ENCODE measurements at regions not wholly inside any gene's neighbourhood (a gene's known extent, or its start where the extent isn't known, plus 50 kb on each side); places are given as distances from the start of the nearest gene placed in this dataset.
A peak's percentile ranks its signal among the peaks of the same experiment; 100 is the strongest.
"Not testable (repeated sequence)": the region's sequence is repeated elsewhere in the genome, so short reads cannot be mapped to it uniquely, and the experiment has no call there.

GRCh38 chr1:95517506-95517905 is 283.5 kb downstream of the RWDD3 start:
- H3K9me3 ChIP-seq (ENCODE audit: control insufficient read depth, insufficient read depth, low read length): peaks cover 11% of the 10 kb centered on the region
- H3K9ac ChIP-seq (ENCODE audit: low read depth, low read length): no peak overlapping the region
- H3K27me3 ChIP-seq (ENCODE audit: control insufficient read depth, insufficient read depth, low read length): no peaks in the 10 kb centered on the region

DNA sequence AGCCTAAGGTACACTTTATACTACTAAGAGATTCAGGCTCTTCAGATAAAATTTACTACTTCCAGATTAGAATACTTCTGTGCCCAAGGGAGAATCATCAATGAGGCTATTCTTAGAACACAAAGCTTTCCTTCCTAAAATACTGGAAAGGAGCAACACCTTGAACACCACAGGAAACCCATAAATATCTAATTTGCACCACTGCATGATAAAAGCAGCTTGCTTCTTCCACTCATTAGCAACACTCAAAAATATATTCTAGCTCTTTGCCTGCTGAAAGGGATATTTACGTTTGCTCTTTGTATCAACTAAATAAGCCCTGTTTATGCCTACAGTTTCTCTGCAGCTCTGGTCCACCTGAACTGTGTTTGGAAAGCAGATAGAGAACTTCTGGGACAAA is 284.3 kb downstream of the RWDD3 start:
- H3K27me3 ChIP-seq (ENCODE audit: control insufficient read depth, insufficient read depth, low read length): no peaks in the 10 kb centered on the region
- H3K4me1 ChIP-seq (ENCODE audit: control insufficient read depth, insufficient read depth, low read length): peaks cover 22% of the 10 kb centered on the region
- H3K9ac ChIP-seq (ENCODE audit: low read depth, low read length): no peak overlapping the region
- no peaks in the 10 kb centered on the region for H3K36me3 ChIP-seq (ENCODE audit: control insufficient read depth, insufficient read depth, low read length)
- peak overlapping the region; percentile 33 for H3K4me3 ChIP-seq (ENCODE audit: low read depth, low read length)
- H3K9me3 ChIP-seq (ENCODE audit: control insufficient read depth, insufficient read depth, low read length): peaks cover 12% of the 10 kb centered on the region
- peak overlapping the region; percentile 74 for H3K27ac ChIP-seq (ENCODE audit: low read depth, low read length)

More at GRCh38 chr1:95517506-95517905, 283.5 kb downstream of the RWDD3 start:
- no peaks in the 10 kb centered on the region for H3K36me3 ChIP-seq (ENCODE audit: control insufficient read depth, insufficient read depth, low read length)
- no peak overlapping the region for H3K4me3 ChIP-seq (ENCODE audit: low read depth, low read length)
- H3K27ac ChIP-seq (ENCODE audit: low read depth, low read length): no peak overlapping the region
- peaks cover 23% of the 10 kb centered on the region for H3K4me1 ChIP-seq (ENCODE audit: control insufficient read depth, insufficient read depth, low read length)

GRCh38 chr1:95520390-95520789 is 286.4 kb downstream of the RWDD3 start:
- Histone ChIP-seq H3K9ac (ENCODE audit: low read depth, low read length) (no peak overlapping the region), H3K27me3 (ENCODE audit: control insufficient read depth, insufficient read depth, low read length) (no peaks in the 10 kb centered on the region), H3K9me3 (ENCODE audit: control insufficient read depth, insufficient read depth, low read length) (peaks cover 29% of the 10 kb centered on the region), H3K4me3 (ENCODE audit: low read depth, low read length) (no peak overlapping the region), H3K36me3 (ENCODE audit: control insufficient read depth, insufficient read depth, low read length) (no peaks in the 10 kb centered on the region), H3K27ac (ENCODE audit: low read depth, low read length) (no peak overlapping the region), H3K4me1 (ENCODE audit: control insufficient read depth, insufficient read depth, low read length) (peaks cover 22% of the 10 kb centered on the region)

- Histone ChIP-seq H3K9me3 (ENCODE audit: control insufficient read depth, insufficient read depth, low read length) (no peaks in the 10 kb centered on the region), H3K36me3 (ENCODE audit: control insufficient read depth, insufficient read depth, low read length) (no peaks in the 10 kb centered on the region), H3K27me3 (ENCODE audit: control insufficient read depth, insufficient read depth, low read length) (no peaks in the 10 kb centered on the region), H3K27ac (ENCODE audit: low read depth, low read length) (no peak overlapping the region), H3K9ac (ENCODE audit: low read depth, low read length) (no peak overlapping the region), H3K4me3 (ENCODE audit: low read depth, low read length) (no peak overlapping the region), H3K4me1 (ENCODE audit: control insufficient read depth, insufficient read depth, low read length) (no peaks in the 10 kb centered on the region)
Observed at GRCh38 chr1:95532335-95532734, 298.3 kb downstream of the RWDD3 start.

DNA sequence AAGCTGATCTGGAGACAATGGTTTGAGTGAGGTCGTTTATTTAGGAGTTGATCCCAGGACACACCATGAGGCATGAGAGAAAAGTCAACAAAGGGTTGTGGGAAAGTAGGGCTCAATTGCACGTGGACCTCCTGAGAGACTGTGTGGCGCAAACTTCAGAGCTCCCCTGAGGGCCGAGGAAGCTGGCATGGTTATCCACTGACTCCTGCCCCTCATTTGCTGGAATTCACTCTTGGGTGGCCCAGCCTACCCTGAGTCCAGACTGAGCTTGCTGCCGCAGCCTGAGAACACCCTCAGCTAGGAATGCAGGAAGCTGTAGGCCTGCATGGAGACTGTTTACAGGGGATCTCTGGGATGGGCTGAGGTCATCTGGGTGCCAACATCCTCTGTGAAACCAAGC is 301.0 kb downstream of the RWDD3 start:
- H3K27ac ChIP-seq (ENCODE audit: low read depth, low read length): no peak overlapping the region
- no peak overlapping the region for H3K4me3 ChIP-seq (ENCODE audit: low read depth, low read length)
- no peaks in the 10 kb centered on the region for H3K9me3 ChIP-seq (ENCODE audit: control insufficient read depth, insufficient read depth, low read length)
- H3K4me1 ChIP-seq (ENCODE audit: control insufficient read depth, insufficient read depth, low read length): no peaks in the 10 kb centered on the region
- no peaks in the 10 kb centered on the region for H3K36me3 ChIP-seq (ENCODE audit: control insufficient read depth, insufficient read depth, low read length)
- no peaks in the 10 kb centered on the region for H3K27me3 ChIP-seq (ENCODE audit: control insufficient read depth, insufficient read depth, low read length)
- H3K9ac ChIP-seq (ENCODE audit: low read depth, low read length): no peak overlapping the region

GRCh38 chr1:95535614-95536013 is 301.6 kb downstream of the RWDD3 start:
- no peak overlapping the region for H3K27ac ChIP-seq (ENCODE audit: low read depth, low read length)

DNA sequence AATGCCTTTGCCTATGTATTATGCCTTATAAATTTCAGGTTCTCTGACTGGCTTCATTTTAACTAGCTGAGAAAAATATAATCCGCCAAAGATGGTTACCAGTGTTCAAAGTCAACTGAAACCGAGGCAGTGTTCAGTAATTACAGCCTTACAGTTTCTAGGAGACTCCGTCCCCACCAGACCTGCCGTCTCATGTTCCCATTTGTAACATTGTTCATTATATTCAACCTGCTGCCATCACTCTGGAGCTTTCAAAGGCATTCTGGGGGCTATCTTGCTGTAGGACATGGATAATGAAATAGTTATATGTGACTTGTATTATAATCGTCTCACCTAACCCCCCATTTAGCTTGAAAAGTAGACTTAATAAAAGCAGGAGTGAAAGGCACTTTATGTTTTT is 302.5 kb downstream of the RWDD3 start:
- Histone ChIP-seq H3K36me3 (ENCODE audit: control insufficient read depth, insufficient read depth, low read length) (no peaks in the 10 kb centered on the region), H3K4me1 (ENCODE audit: control insufficient read depth, insufficient read depth, low read length) (no peaks in the 10 kb centered on the region), H3K27ac (ENCODE audit: low read depth, low read length) (no peak overlapping the region), H3K4me3 (ENCODE audit: low read depth, low read length) (no peak overlapping the region), H3K27me3 (ENCODE audit: control insufficient read depth, insufficient read depth, low read length) (no peaks in the 10 kb centered on the region), H3K9ac (ENCODE audit: low read depth, low read length) (no peak overlapping the region), H3K9me3 (ENCODE audit: control insufficient read depth, insufficient read depth, low read length) (no peaks in the 10 kb centered on the region)

More at GRCh38 chr1:95535614-95536013, 301.6 kb downstream of the RWDD3 start:
- Histone ChIP-seq H3K9me3 (ENCODE audit: control insufficient read depth, insufficient read depth, low read length) (no peaks in the 10 kb centered on the region), H3K4me1 (ENCODE audit: control insufficient read depth, insufficient read depth, low read length) (no peaks in the 10 kb centered on the region), H3K36me3 (ENCODE audit: control insufficient read depth, insufficient read depth, low read length) (no peaks in the 10 kb centered on the region), H3K9ac (ENCODE audit: low read depth, low read length) (no peak overlapping the region), H3K4me3 (ENCODE audit: low read depth, low read length) (no peak overlapping the region), H3K27me3 (ENCODE audit: control insufficient read depth, insufficient read depth, low read length) (no peaks in the 10 kb centered on the region)

GRCh38 chr1:95537176-95537575 is 303.2 kb downstream of the RWDD3 start:
- Histone ChIP-seq H3K36me3 (ENCODE audit: control insufficient read depth, insufficient read depth, low read length) (no peaks in the 10 kb centered on the region), H3K4me3 (ENCODE audit: low read depth, low read length) (no peak overlapping the region), H3K9ac (ENCODE audit: low read depth, low read length) (no peak overlapping the region), H3K27ac (ENCODE audit: low read depth, low read length) (no peak overlapping the region), H3K4me1 (ENCODE audit: control insufficient read depth, insufficient read depth, low read length) (no peaks in the 10 kb centered on the region), H3K9me3 (ENCODE audit: control insufficient read depth, insufficient read depth, low read length) (no peaks in the 10 kb centered on the region), H3K27me3 (ENCODE audit: control insufficient read depth, insufficient read depth, low read length) (no peaks in the 10 kb centered on the region)

DNA sequence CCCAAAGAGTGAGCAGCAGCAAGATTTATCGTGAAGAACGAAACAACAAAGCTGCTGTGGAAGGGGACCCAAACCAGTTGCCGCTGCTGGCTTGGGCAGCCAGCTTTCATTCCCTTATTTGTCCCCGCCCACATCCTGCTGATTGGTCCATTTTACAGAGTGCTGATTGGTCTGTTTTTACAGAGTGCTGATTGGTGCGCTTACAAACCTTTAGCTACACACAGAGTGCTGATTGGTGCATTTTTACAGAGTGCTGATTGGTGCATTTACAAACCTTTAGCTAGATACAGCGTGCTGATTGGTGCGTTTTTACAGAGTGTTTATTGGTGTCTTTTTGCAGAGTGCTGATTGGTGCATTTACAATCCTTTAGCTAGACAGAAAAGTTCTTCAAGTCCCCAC is 304.2 kb downstream of the RWDD3 start:
- H3K36me3 ChIP-seq (ENCODE audit: control insufficient read depth, insufficient read depth, low read length); H3K4me1 ChIP-seq (ENCODE audit: control insufficient read depth, insufficient read depth, low read length); H3K9me3 ChIP-seq (ENCODE audit: control insufficient read depth, insufficient read depth, low read length); H3K27ac ChIP-seq (ENCODE audit: low read depth, low read length); H3K4me3 ChIP-seq (ENCODE audit: low read depth, low read length); H3K9ac ChIP-seq (ENCODE audit: low read depth, low read length); H3K27me3 ChIP-seq (ENCODE audit: control insufficient read depth, insufficient read depth, low read length): not testable (repeated sequence)

DNA sequence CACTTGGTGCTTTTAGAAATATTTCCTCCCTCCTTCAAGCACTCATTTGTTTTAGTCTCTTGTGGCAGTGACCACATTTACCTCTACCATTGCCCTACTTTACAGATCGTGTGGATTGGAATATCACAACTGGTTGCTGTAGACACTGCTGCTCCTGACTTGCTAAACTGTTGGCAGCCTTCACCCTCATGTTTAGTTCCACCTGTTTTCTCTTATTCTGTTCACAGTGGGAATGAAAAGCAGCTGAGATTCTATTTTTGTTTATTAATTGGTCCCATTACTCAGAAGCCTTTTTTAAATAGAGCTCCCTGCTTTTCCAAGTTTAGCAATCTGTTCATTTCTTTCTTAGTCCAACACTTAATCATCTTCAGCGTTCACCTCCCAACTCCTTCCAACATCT is 308.9 kb downstream of the RWDD3 start:
- no peak overlapping the region for H3K27ac ChIP-seq (ENCODE audit: low read depth, low read length)

DNA sequence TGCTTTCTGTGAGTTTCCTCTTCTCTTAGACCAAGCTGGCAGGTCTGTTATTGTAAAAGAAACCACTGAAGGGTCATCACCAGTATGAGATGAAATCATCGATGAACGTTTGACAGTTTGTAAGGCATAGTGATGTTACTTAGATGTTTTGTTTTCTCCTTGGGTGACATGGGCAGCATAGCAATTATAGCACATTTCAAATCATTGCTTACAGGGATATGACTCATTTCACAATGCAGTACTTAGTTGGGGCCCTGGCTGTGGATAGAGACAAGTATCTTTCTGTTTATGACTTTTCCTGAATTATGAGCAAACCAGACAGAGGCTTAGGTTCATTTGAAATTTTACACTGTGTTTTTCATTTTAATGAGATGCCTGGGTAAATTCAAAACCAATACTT is 313.0 kb downstream of the RWDD3 start:
- Histone ChIP-seq H3K9me3 (ENCODE audit: control insufficient read depth, insufficient read depth, low read length) (no peaks in the 10 kb centered on the region), H3K27me3 (ENCODE audit: control insufficient read depth, insufficient read depth, low read length) (no peaks in the 10 kb centered on the region), H3K36me3 (ENCODE audit: control insufficient read depth, insufficient read depth, low read length) (no peaks in the 10 kb centered on the region), H3K27ac (ENCODE audit: low read depth, low read length) (no peak overlapping the region), H3K4me3 (ENCODE audit: low read depth, low read length) (no peak overlapping the region), H3K9ac (ENCODE audit: low read depth, low read length) (no peak overlapping the region), H3K4me1 (ENCODE audit: control insufficient read depth, insufficient read depth, low read length) (no peaks in the 10 kb centered on the region)

More for the DNA sequence above, 308.9 kb downstream of the RWDD3 start:
- Histone ChIP-seq H3K27me3 (ENCODE audit: control insufficient read depth, insufficient read depth, low read length) (no peaks in the 10 kb centered on the region), H3K4me1 (ENCODE audit: control insufficient read depth, insufficient read depth, low read length) (no peaks in the 10 kb centered on the region), H3K9ac (ENCODE audit: low read depth, low read length) (no peak overlapping the region), H3K36me3 (ENCODE audit: control insufficient read depth, insufficient read depth, low read length) (no peaks in the 10 kb centered on the region), H3K9me3 (ENCODE audit: control insufficient read depth, insufficient read depth, low read length) (no peaks in the 10 kb centered on the region), H3K4me3 (ENCODE audit: low read depth, low read length) (no peak overlapping the region)

DNA sequence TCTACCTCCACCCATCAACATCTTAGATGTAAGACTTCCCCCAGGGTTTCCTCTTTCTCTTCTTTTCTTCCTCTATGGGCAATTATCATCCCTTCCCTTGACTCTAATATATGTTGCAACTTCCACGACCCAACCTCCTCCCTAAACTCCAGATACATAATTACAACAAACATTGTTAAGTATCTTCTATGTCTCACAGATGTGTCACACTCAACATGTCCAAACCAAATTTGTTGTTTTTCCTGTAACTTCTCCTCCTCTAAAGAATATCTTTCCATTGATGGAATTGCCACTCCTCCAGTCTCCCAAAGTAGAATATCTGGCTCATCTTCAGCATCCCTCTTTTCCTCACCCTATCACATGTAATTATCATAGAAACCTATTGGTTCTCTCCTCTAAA is 314.2 kb downstream of the RWDD3 start:
- no peaks in the 10 kb centered on the region for H3K4me1 ChIP-seq (ENCODE audit: control insufficient read depth, insufficient read depth, low read length)
- H3K27me3 ChIP-seq (ENCODE audit: control insufficient read depth, insufficient read depth, low read length): no peaks in the 10 kb centered on the region
- no peak overlapping the region for H3K4me3 ChIP-seq (ENCODE audit: low read depth, low read length)
- no peaks in the 10 kb centered on the region for H3K36me3 ChIP-seq (ENCODE audit: control insufficient read depth, insufficient read depth, low read length)
- no peaks in the 10 kb centered on the region for H3K9me3 ChIP-seq (ENCODE audit: control insufficient read depth, insufficient read depth, low read length)
- no peak overlapping the region for H3K27ac ChIP-seq (ENCODE audit: low read depth, low read length)
- H3K9ac ChIP-seq (ENCODE audit: low read depth, low read length): no peak overlapping the region

Measured in HUES48 (cell line).